GM21360 (cell line): ENCODE measurements at regions not wholly inside any gene's neighbourhood (a gene's known extent, or its start where the extent isn't known, plus 50 kb on each side); places are given as distances from the start of the nearest gene placed in this dataset.
"Not testable (repeated sequence)": the region's sequence is repeated elsewhere in the genome, so short reads cannot be mapped to it uniquely, and the experiment has no call there.

Experiments used
- ATAC-seq: cut with Tn5 transposase; IDR thresholded peaks from one replicate; pipeline ENCODE4 v1.9.1; 2021; ENCODE audit warnings: mild to moderate bottlenecking, moderate library complexity; ENCODE audit not compliant: unreplicated experiment

GRCh38 chr4:170242471-170242870, 152.7 kb upstream of the AADAT start:
- ATAC-seq = no peak

GRCh38 chr4:170234800-170235199, 145.0 kb upstream of the AADAT start:
- no peak for ATAC-seq

- no peak for ATAC-seq
These were observed 141.6 kb upstream of the AADAT start for GRCh38 chr4:170231377-170231776.

GRCh38 chr4:170230242-170230641, 140.5 kb upstream of the AADAT start:
- ATAC-seq = no peak

GRCh38 chr4:170229006-170229405, 139.2 kb upstream of the AADAT start:
- ATAC-seq = no peak

GRCh38 chr4:170227928-170228327, 138.2 kb upstream of the AADAT start:
- ATAC-seq = no peak

GRCh38 chr4:170226288-170226687, 136.5 kb upstream of the AADAT start:
- no peak for ATAC-seq

GRCh38 chr4:170214731-170215130, 125.0 kb upstream of the AADAT start:
- ATAC-seq = no peak

GRCh38 chr4:170214101-170214500, 124.3 kb upstream of the AADAT start:
- no peak for ATAC-seq

- ATAC-seq = peak; percentile 72
These were observed 113.0 kb upstream of the AADAT start for GRCh38 chr4:170202721-170203120.

- no peak for ATAC-seq
These were observed 109.0 kb upstream of the AADAT start for GRCh38 chr4:170198747-170199146.

- not testable (repeated sequence) for ATAC-seq
These were observed 105.0 kb upstream of the AADAT start for GRCh38 chr4:170194794-170195193.

- ATAC-seq = no peak
These were observed 103.7 kb upstream of the AADAT start for GRCh38 chr4:170193496-170193895.

- no peak for ATAC-seq
These were observed 100.5 kb upstream of the AADAT start for GRCh38 chr4:170190265-170190664.

- ATAC-seq = no peak
These were observed 81.1 kb upstream of the AADAT start for GRCh38 chr4:170170861-170171260.

- ATAC-seq = no peak
These were observed 79.9 kb upstream of the AADAT start for GRCh38 chr4:170169699-170170098.

- no peak for ATAC-seq
These were observed 77.9 kb upstream of the AADAT start for GRCh38 chr4:170167678-170168077.

- ATAC-seq = not testable (repeated sequence)
These were observed 76.4 kb upstream of the AADAT start for GRCh38 chr4:170166193-170166592.

GRCh38 chr4:170162416-170162815, 72.7 kb upstream of the AADAT start:
- no peak for ATAC-seq

- ATAC-seq = no peak
These were observed 67.9 kb upstream of the AADAT start for GRCh38 chr4:170157670-170158069.

GRCh38 chr4:170145120-170145519, 55.4 kb upstream of the AADAT start:
- no peak for ATAC-seq

- ATAC-seq = no peak
These were observed 50.0 kb upstream of the AADAT start for GRCh38 chr4:170139764-170140163.
